GM12891 (cell line): ENCODE measurements at regions not wholly inside any gene's neighbourhood (a gene's known extent, or its start where the extent isn't known, plus 50 kb on each side); places are given as distances from the start of the nearest gene placed in this dataset.

ENCODE experiments used
- POLR2A ChIP-seq: IDR thresholded peaks from 2 replicates; pipeline ENCODE4 v1.6.1; 2011; ENCODE audit warnings: low read depth, low read length, control low read depth
- POLR2AphosphoS5 ChIP-seq: IDR thresholded peaks from 2 replicates; pipeline ENCODE4 v1.6.1; 2011; ENCODE audit warnings: low read depth, low read length, control low read depth
- TAF1 ChIP-seq: IDR thresholded peaks from 2 replicates; pipeline ENCODE4 v1.6.1; 2011; ENCODE audit warnings: low read depth, low read length, control low read depth

DNA sequence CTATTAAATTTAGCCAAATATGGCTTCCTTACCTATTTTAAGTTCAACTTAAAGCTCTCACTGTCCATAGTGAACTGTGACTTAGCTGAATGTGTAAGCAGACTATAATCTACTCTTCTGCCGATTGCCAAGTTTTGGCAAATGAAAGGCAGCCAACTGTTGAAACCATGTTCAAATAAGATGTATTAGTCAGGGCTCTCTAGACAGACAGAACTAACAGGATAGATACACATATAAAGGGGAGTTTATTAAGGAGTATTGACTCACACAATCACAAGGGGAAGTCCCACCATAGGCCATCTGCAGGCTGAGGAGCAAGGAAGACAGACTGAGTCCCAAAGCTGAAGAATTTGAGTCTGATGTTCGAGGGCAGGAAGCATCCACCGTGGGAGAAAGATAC is 837.7 kb upstream of the AUTS2 start:
- no peak for TF ChIP-seq POLR2A
- no peak for TF ChIP-seq POLR2AphosphoS5
- TF ChIP-seq TAF1: no peak
